ENCODE measurements at regions not wholly inside any gene's neighbourhood (a gene's known extent, or its start where the extent isn't known, plus 50 kb on each side); places are given as distances from the start of the nearest gene placed in this dataset.

GRCh38 chr3:69474186-69474585 lies 88.3 kb upstream of the FRMD4B start:
- no peak for DNase-seq (ENCODE audit: low read depth)
- no peak for TF ChIP-seq CTCF (IDR thresholded peaks at IDR 0.05; ENCODE audit: insufficient read depth, low read depth, low read length)
- no peak overlapping the region for H3K4me3 ChIP-seq (ENCODE audit: low read depth, low read length)

- DNase-seq (ENCODE audit: low read depth) = no peak
- H3K4me3 ChIP-seq (ENCODE audit: low read depth, low read length) = no peak overlapping the region
- TF ChIP-seq CTCF (IDR thresholded peaks at IDR 0.05; ENCODE audit: insufficient read depth, low read depth, low read length) = no peak
Observed at GRCh38 chr3:69472093-69472492, 86.2 kb upstream of the FRMD4B start.

GRCh38 chr3:69463531-69463930 lies 77.6 kb upstream of the FRMD4B start:
- no peak for TF ChIP-seq CTCF (IDR thresholded peaks at IDR 0.05; ENCODE audit: insufficient read depth, low read depth, low read length)
- no peak for DNase-seq (ENCODE audit: low read depth)

DNA sequence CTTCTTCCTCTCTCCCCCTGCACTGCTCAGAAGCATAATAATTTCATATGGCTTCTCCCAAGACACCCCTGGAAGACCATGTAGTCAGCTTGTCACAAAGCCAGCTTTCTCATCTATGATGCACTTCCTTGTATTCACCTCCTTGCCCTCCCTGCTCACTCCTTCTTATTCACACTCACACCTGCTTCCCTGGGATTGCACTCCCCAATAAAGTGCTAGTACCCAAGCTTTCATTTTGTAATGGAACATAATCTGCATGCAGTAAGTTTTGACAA lies 76.9 kb upstream of the FRMD4B start:
- TF ChIP-seq CTCF (IDR thresholded peaks at IDR 0.05; ENCODE audit: insufficient read depth, low read depth, low read length) = no peak
- no peak for DNase-seq (ENCODE audit: low read depth)
- no peak overlapping the region for H3K4me3 ChIP-seq (ENCODE audit: low read depth, low read length)

More at GRCh38 chr3:69463531-69463930, 77.6 kb upstream of the FRMD4B start:
- H3K4me3 ChIP-seq (ENCODE audit: low read depth, low read length) = no peak overlapping the region

DNA sequence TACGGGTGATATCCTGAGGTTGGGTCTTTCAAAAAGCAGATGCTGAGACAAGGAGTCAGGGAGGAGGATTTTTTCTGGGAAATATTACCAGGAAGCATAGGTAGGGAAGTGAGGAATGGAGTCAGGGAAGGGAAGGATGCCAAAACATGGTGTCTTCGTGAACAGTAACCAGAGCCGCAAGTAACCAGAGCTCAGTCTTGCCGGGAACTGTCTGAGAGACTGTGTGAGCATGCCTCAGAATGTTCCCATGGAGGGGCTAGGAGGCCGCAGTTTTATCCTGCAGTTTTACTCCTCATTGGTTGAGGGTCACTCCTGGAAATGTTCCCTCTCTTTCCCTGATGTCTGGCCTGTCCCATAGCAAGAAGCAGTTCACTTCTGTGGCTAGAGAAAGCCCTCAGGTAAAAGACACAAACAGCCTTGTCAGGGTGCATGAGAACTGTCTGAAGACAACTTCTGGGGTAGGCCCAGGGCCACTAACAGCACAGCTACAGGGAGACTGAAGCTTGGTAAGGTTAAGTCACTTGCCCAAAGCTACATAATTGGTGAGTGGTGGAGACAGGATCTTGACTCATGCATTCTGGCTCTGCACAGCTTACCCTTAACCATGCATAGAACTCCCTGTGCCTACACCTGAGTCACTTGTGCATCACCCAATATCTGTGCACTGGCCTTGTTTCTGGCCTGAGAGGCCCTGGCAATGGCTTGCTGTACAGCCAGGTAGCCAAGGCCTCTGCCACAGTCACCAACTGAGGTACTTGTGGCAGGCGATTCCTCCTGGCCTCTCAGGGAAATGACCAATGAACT lies 76.3 kb upstream of the FRMD4B start:
- no peak for DNase-seq (ENCODE audit: low read depth)
- H3K4me3 ChIP-seq (ENCODE audit: low read depth, low read length) = no peak overlapping the region
- TF ChIP-seq CTCF (IDR thresholded peaks at IDR 0.05; ENCODE audit: insufficient read depth, low read depth, low read length) = no peak

GRCh38 chr3:69460034-69460433 lies 74.1 kb upstream of the FRMD4B start:
- no peak for TF ChIP-seq CTCF (IDR thresholded peaks at IDR 0.05; ENCODE audit: insufficient read depth, low read depth, low read length)
- H3K4me3 ChIP-seq (ENCODE audit: low read depth, low read length) = no peak overlapping the region
- no peak for DNase-seq (ENCODE audit: low read depth)

DNA sequence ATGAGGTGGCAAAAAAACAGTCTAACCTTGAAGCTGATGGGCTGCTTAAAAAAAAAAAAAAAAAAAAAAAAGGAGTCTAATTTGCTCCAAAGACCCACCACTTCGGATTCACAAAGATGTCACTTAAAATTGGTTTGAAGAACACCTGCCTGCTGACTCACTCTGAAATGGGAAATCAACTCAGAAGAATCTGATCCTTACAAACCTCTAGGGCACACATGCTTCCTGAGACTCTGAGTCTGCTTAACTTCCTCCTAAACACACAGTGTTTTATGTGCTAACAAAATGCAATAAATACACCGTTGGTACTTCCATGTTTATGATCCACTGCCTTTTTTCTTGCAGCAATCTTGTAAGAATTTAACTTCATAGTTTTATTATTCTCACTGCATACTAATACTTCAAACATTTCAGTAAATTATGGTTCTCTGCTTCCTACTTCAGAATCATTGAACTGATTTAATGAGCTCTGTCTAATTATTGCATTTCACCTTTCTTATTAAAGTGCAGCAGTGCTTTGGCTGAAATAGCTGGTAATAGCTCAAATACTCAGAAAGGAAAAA lies 73.0 kb upstream of the FRMD4B start:
- no peak overlapping the region for H3K4me3 ChIP-seq (ENCODE audit: low read depth, low read length)
- TF ChIP-seq CTCF (IDR thresholded peaks at IDR 0.05; ENCODE audit: insufficient read depth, low read depth, low read length) = no peak
- no peak for DNase-seq (ENCODE audit: low read depth)
